CD14-positive monocyte (primary cell): ENCODE measurements at regions not wholly inside any gene's neighbourhood (a gene's known extent, or its start where the extent isn't known, plus 50 kb on each side); places are given as distances from the start of the nearest gene placed in this dataset.

Experiments used
- DNase-seq, 3 donors: peaks; one replicate each; pipeline ENCODE4 v3.0.0-alpha.2; 2011 to 2022
- H2AFZ ChIP-seq: 2 replicates; pipeline ENCODE4 v1.6.0; 2012; ENCODE audit warnings: mild to moderate bottlenecking, low read depth, low read length, inconsistent platforms; ENCODE audit not compliant: insufficient read depth, poor library complexity, severe bottlenecking
- H3K27ac ChIP-seq, 2 donors: 1 replicate in 1 of 2; 2 replicates in 1 of 2; pipeline ENCODE4 v1.5.1; 2012 to 2013; ENCODE audit warnings: low read length in 2 of 2, control low read depth in 1 of 2, inconsistent platforms in 1 of 2, low read depth in 1 of 2, mild to moderate bottlenecking in 1 of 2
- H3K27me3 ChIP-seq, 2 donors: one replicate each; pipeline versions ENCODE4 v1.6.0 to v1.6.1; 2011 to 2013; ENCODE audit warnings: low read length in 2 of 2; ENCODE audit not compliant: control insufficient read depth in 2 of 2, insufficient read depth in 2 of 2
- H3K36me3 ChIP-seq, 2 donors: replicated peaks in 1 of 2; 1 replicate in 1 of 2; 2 replicates in 1 of 2; pipeline versions ENCODE4 v1.5.1 to v1.6.1; 2012 to 2013; ENCODE audit warnings: low read length in 2 of 2, control low read depth in 1 of 2, inconsistent platforms in 1 of 2, mild to moderate bottlenecking in 1 of 2; ENCODE audit not compliant: insufficient read depth in 2 of 2, control insufficient read depth in 1 of 2
- H3K4me1 ChIP-seq, 2 donors: 1 replicate in 1 of 2; 2 replicates in 1 of 2; pipeline versions ENCODE4 v1.5.1 to v1.6.1; 2012 to 2013; ENCODE audit warnings: low read length in 2 of 2, control low read depth in 1 of 2, inconsistent platforms in 1 of 2, mild to moderate bottlenecking in 1 of 2, moderate library complexity in 1 of 2; ENCODE audit not compliant: insufficient read depth in 2 of 2, control insufficient read depth in 1 of 2
- H3K4me2 ChIP-seq: replicated peaks from 2 replicates; pipeline ENCODE3; 2012; ENCODE audit warnings: low read length, moderate library complexity, mild to moderate bottlenecking; ENCODE audit not compliant: poor library complexity, severe bottlenecking; ENCODE audit errors: extremely low read depth
- H3K4me3 ChIP-seq, 3 experiments: fragments of 200-600 bp in 1 of 3; sonication (generic) in 1 of 3; replicated peaks in 1 of 3; 1 replicate in 2 of 3; 2 replicates in 1 of 3; pipeline ENCODE4 v1.5.1; 2011 to 2013; ENCODE audit warnings: low read length in 3 of 3, mild to moderate bottlenecking in 3 of 3, control low read depth in 2 of 3, low read depth in 2 of 3, inconsistent platforms in 1 of 3, moderate library complexity in 1 of 3
- H3K79me2 ChIP-seq: 2 replicates; pipeline ENCODE4 v1.6.0; 2012; ENCODE audit warnings: mild to moderate bottlenecking, control low read depth, inconsistent platforms, low read length, moderate library complexity; ENCODE audit not compliant: insufficient read depth
- H3K9ac ChIP-seq: 2 replicates; pipeline ENCODE4 v1.6.0; 2017; ENCODE audit warnings: low read length, mild to moderate bottlenecking; ENCODE audit not compliant: insufficient read depth, poor library complexity, severe bottlenecking
- H3K9me3 ChIP-seq, 2 donors: replicated peaks in 1 of 2; 1 replicate in 1 of 2; 2 replicates in 1 of 2; pipeline versions ENCODE4 v1.5.1 to v1.6.1; 2012 to 2013; ENCODE audit warnings: low read length in 2 of 2, control low read depth in 1 of 2; ENCODE audit not compliant: control insufficient read depth in 1 of 2, insufficient read depth in 1 of 2
- H4K20me1 ChIP-seq: 2 replicates; pipeline ENCODE4 v1.6.0; 2012; ENCODE audit warnings: mild to moderate bottlenecking, low read length, control low read depth, moderate library complexity; ENCODE audit not compliant: insufficient read depth
- H3K27ac Mint-ChIP-seq, 7 donors: one replicate each; pipeline ENCODE4 v1.8.0; 2020; ENCODE audit warnings: mild to moderate bottlenecking in 7 of 7, mixed read lengths in 7 of 7, moderate library complexity in 6 of 7, inconsistent platforms in 2 of 7
- H3K27me3 Mint-ChIP-seq, 3 donors: one replicate each; pipeline ENCODE4 v1.8.0; 2021 to 2022; ENCODE audit warnings: low read depth in 3 of 3, mild to moderate bottlenecking in 3 of 3, mixed read lengths in 3 of 3, moderate library complexity in 3 of 3, inconsistent platforms in 1 of 3
- H3K36me3 Mint-ChIP-seq, 2 donors: one replicate each; pipeline ENCODE4 v1.8.0; 2020; ENCODE audit warnings: mixed read lengths in 2 of 2, inconsistent platforms in 1 of 2, mild to moderate bottlenecking in 1 of 2
- H3K4me1 Mint-ChIP-seq: one replicate; pipeline ENCODE4 v1.8.0; 2020; ENCODE audit warnings: mild to moderate bottlenecking, mixed read lengths
- H3K4me3 Mint-ChIP-seq, 2 donors: one replicate each; pipeline ENCODE4 v1.8.0; 2020; ENCODE audit warnings: mild to moderate bottlenecking in 2 of 2, mixed read lengths in 2 of 2, moderate library complexity in 1 of 2
- H3K9me3 Mint-ChIP-seq, 7 donors: one replicate each; pipeline ENCODE4 v1.8.0; 2020 to 2022; ENCODE audit warnings: mixed read lengths in 7 of 7, mild to moderate bottlenecking in 6 of 7, moderate library complexity in 6 of 7, inconsistent platforms in 2 of 7
- CTCF ChIP-seq: fragments of 200-600 bp; IDR thresholded peaks from one replicate; pipeline ENCODE4 v1.8.0; 2022; ENCODE audit warnings: antibody characterized with exemption, mild to moderate bottlenecking
- WGBS: methylation state at CpG from one replicate; pipeline ENCODE4 v1.1.5; 2013; ENCODE audit warnings: missing lambda C conversion rate; ENCODE audit not compliant: insufficient coverage; 5-methylcytosine and 5-hydroxymethylcytosine counted together
- intact Hi-C, 2 donors: fragments of 100-400 bp; cut with micrococcal nuclease; formaldehyde crosslinking; loops; one replicate each; pipeline versions ENCODE4 v1.15.0 to v1.15.1; 2023

- Histone ChIP-seq H3K27me3 (no peaks in the 10 kb centered on the region), H3K9ac (no peak overlapping the region), H2AFZ (no peak overlapping the region), H3K79me2 (no peaks in the 10 kb centered on the region), H3K9me3 (peaks cover 0 to 3% of the 10 kb centered on the region in 2 donors), H3K27ac (no peak overlapping the region), H3K4me2 (no peak overlapping the region), H3K36me3 (no peaks in the 10 kb centered on the region), H4K20me1 (no peaks in the 10 kb centered on the region), H3K4me1 (no peaks in the 10 kb centered on the region), H3K4me3 (no peak overlapping the region)
- no peak for DNase-seq
- Mint-ChIP-seq H3K4me1 (no peaks in the 10 kb centered on the region), H3K9me3 (peaks cover 0 to 3% (median 2%) of the 10 kb centered on the region in 7 donors), H3K27me3 (peaks cover 1 to 18% (median 3%) of the 10 kb centered on the region in 3 donors), H3K4me3 (no peak overlapping the region), H3K27ac (no peak overlapping the region), H3K36me3 (no peaks in the 10 kb centered on the region)
- no peak for TF ChIP-seq CTCF
- intact Hi-C loops, result no loop called here
Observed at GRCh38 chr9:107123389-107123788, 159.7 kb upstream of the RAD23B start.

GRCh38 chr9:107127608-107128007 lies 155.5 kb upstream of the RAD23B start:
- peaks cover 1 to 10% (median 3%) of the 10 kb centered on the region in 3 donors for H3K27me3 Mint-ChIP-seq
- no peaks in the 10 kb centered on the region for H3K4me1 Mint-ChIP-seq
- Histone ChIP-seq H3K27ac (no peak overlapping the region), H3K36me3 (no peaks in the 10 kb centered on the region), H3K79me2 (no peaks in the 10 kb centered on the region), H3K9me3 (no peaks in the 10 kb centered on the region), H3K9ac (no peak overlapping the region), H3K4me3 (no peak overlapping the region), H4K20me1 (no peaks in the 10 kb centered on the region), H3K4me2 (no peak overlapping the region), H3K4me1 (no peaks in the 10 kb centered on the region), H2AFZ (no peak overlapping the region), H3K27me3 (no peaks in the 10 kb centered on the region)
- H3K27ac Mint-ChIP-seq, result no peak overlapping the region
- no peak for TF ChIP-seq CTCF
- no peaks in the 10 kb centered on the region for H3K36me3 Mint-ChIP-seq
- WGBS, result 85% methylated on average over 5 of the region's 5 CpGs
- intact Hi-C loops, result no loop called here
- no peak for DNase-seq
- peaks cover 0 to 3% (median 0%) of the 10 kb centered on the region in 7 donors for H3K9me3 Mint-ChIP-seq
- no peak overlapping the region for H3K4me3 Mint-ChIP-seq
